ENCODE measurements at regions not wholly inside any gene's neighbourhood (a gene's known extent, or its start where the extent isn't known, plus 50 kb on each side); places are given as distances from the start of the nearest gene placed in this dataset.

GRCh38 chr2:71884303-71885042, 263.2 kb downstream of the CYP26B1 start:
- in situ Hi-C loops (cut with MboI) (no loop called here), intact Hi-C loops (cut with micrococcal nuclease; ENCODE audit: unreplicated experiment) (no loop called here)
- BruUV-seq (replicated peaks) = no TSS peak
- no peak for FAIRE-seq
- DNase-seq (ENCODE audit: low read depth, low spot score) = no peak
- ChIA-PET CTCF (no interaction called here), RAD21 (ENCODE audit: unreplicated experiment) (no interaction called here), SMC1A (ENCODE audit: uncharacterized antibody, unreplicated experiment) (no interaction called here), POLR2A (no interaction called here)
- no peak for ATAC-seq
- TF ChIP-seq NFIC (IDR thresholded peaks at IDR 0.05; ENCODE audit: low read depth, low read length) (no peak), ZBTB40 (IDR thresholded peaks at IDR 0.05; ENCODE audit: borderline replicate concordance) (no peak), CHD4 (IDR thresholded peaks at IDR 0.05) (no peak), HDAC2 (IDR thresholded peaks at IDR 0.05) (no peak), ATF3 (IDR thresholded peaks at IDR 0.05; ENCODE audit: borderline replicate concordance, extremely low read depth, low read depth, low read length) (no peak), EZH2 (IDR thresholded peaks at IDR 0.05; ENCODE audit: borderline replicate concordance, control insufficient read depth, low read depth, low read length) (no peak), SIX5 (IDR thresholded peaks at IDR 0.05; ENCODE audit: low read depth, low read length, severe bottlenecking) (no peak), RFX5 (IDR thresholded peaks at IDR 0.05; ENCODE audit: low read depth, low read length) (no peak), NBN (IDR thresholded peaks at IDR 0.05) (no peak), SUPT20H (IDR thresholded peaks at IDR 0.05; ENCODE audit: borderline replicate concordance, control insufficient read depth, low read depth, low read length) (no peak), E4F1 (IDR thresholded peaks at IDR 0.05; ENCODE audit: borderline replicate concordance, partially characterized antibody) (no peak), IRF4 (IDR thresholded peaks at IDR 0.05; ENCODE audit: low read depth, low read length) (no peak)
- no peak overlapping the region for H2AFZ ChIP-seq (ENCODE audit: control insufficient read depth, low read depth, low read length)
- no peaks in the 10 kb centered on the region for H3K79me2 ChIP-seq (ENCODE audit: control insufficient read depth, insufficient read depth, low read length)
- no peaks in the 10 kb centered on the region for H4K20me1 ChIP-seq (ENCODE audit: control insufficient read depth, insufficient read depth)
- H3K4me1 ChIP-seq (ENCODE audit: control insufficient read depth, insufficient read depth, low read length) = no peaks in the 10 kb centered on the region
- no peak overlapping the region for H3K27ac ChIP-seq (ENCODE audit: control insufficient read depth, insufficient read depth)
- H3K9me3 ChIP-seq (replicated peaks; ENCODE audit: control insufficient read depth, insufficient read depth, low read length) = no peaks in the 10 kb centered on the region
- no peaks in the 10 kb centered on the region for H3K36me3 ChIP-seq (ENCODE audit: control insufficient read depth in 2 of 2, insufficient read depth in 2 of 2, low read length in 1 of 2)
- no peak overlapping the region for H3K9ac ChIP-seq (ENCODE audit: control insufficient read depth, insufficient read depth, low read length)
- no peaks in the 10 kb centered on the region for H3K27me3 ChIP-seq (replicated peaks in 1 of 2; ENCODE audit: control insufficient read depth in 2 of 2, insufficient read depth in 2 of 2, low read length in 1 of 2)
- no peak overlapping the region for H3K4me2 ChIP-seq (ENCODE audit: control insufficient read depth, insufficient read depth)
- H3K4me3 ChIP-seq = no peak overlapping the region
- WGBS (ENCODE audit: insufficient coverage, insufficient replicate concordance, low lambda C conversion rate, missing lambda C conversion rate) = 29% methylated on average over 7 of the region's 7 CpGs

Measured in GM12878 (cell line).